ENCODE measurements at regions not wholly inside any gene's neighbourhood (a gene's known extent, or its start where the extent isn't known, plus 50 kb on each side); places are given as distances from the start of the nearest gene placed in this dataset.

- TF ChIP-seq ZNF24 (tag by site-specific recombination; IDR thresholded peaks at IDR 0.05) = no peak
- no peak for TF ChIP-seq CTCF (tag by site-specific recombination; IDR thresholded peaks at IDR 0.05)
- no peak for TF ChIP-seq PATZ1 (tag by site-specific recombination; IDR thresholded peaks at IDR 0.05)
- no peak for TF ChIP-seq HIC1 (tag by site-specific recombination; IDR thresholded peaks at IDR 0.05)
- no peak for TF ChIP-seq MYNN (tag by site-specific recombination; IDR thresholded peaks at IDR 0.05; ENCODE audit: borderline replicate concordance)
Observed at GRCh38 chrX:68940601-68941000, 111.8 kb downstream of the EFNB1 start.

Measured in HEK293 (cell line).